ENCODE measurements at regions not wholly inside any gene's neighbourhood (a gene's known extent, or its start where the extent isn't known, plus 50 kb on each side); places are given as distances from the start of the nearest gene placed in this dataset.
A peak's percentile ranks its signal among the peaks of the same experiment; 100 is the strongest.

GRCh38 chr2:8392098-8392866 is 289.6 kb upstream of the ID2 start:
- WGBS, 4 donors = 92 to 97% (median 96%) methylated on average over 9 to 12 of the region's 12 CpGs
- TF ChIP-seq CTCF (IDR thresholded peaks at IDR 0.05) = no peak
- no peak for TF ChIP-seq POLR2A (IDR thresholded peaks at IDR 0.05)
- no peak overlapping the region for H3K4me3 ChIP-seq
- H3K36me3 ChIP-seq = no peaks in the 10 kb centered on the region
- H3K9me3 ChIP-seq = peaks cover 0 to 6% (median 0%) of the 10 kb centered on the region in 12 donors
- no peaks in the 10 kb centered on the region for H3K27me3 ChIP-seq
- no peak for DNase-seq
- no peak for ATAC-seq
- H3K27ac ChIP-seq = no peak overlapping the region
- H3K4me1 ChIP-seq = peaks cover 0 to 11% (median 1%) of the 10 kb centered on the region in 12 donors
- intact Hi-C loops (cut with DNase I) = no loop called here

- Histone ChIP-seq H3K36me3 (no peaks in the 10 kb centered on the region), H3K4me1 (peaks cover 0 to 11% (median 1%) of the 10 kb centered on the region in 12 donors), H3K27ac (no peak overlapping the region), H3K27me3 (no peaks in the 10 kb centered on the region), H3K4me3 (no peak overlapping the region), H3K9me3 (no peaks in the 10 kb centered on the region)
- intact Hi-C loops (cut with DNase I) = no loop called here
- TF ChIP-seq POLR2A (IDR thresholded peaks at IDR 0.05) (no peak), CTCF (IDR thresholded peaks at IDR 0.05) (no peak)
- no peak for ATAC-seq
- DNase-seq = no peak
- WGBS, 4 donors = 96 to 100% (median 99%) methylated on average over 6 of the region's 6 CpGs
Measured at GRCh38 chr2:8393506-8393905, 288.4 kb upstream of the ID2 start.

- no peaks in the 10 kb centered on the region for H3K9me3 ChIP-seq
- intact Hi-C loops (cut with DNase I) = no loop called here
- no peaks in the 10 kb centered on the region for H3K36me3 ChIP-seq
- WGBS, 4 donors = 87 to 97% (median 93%) methylated on average over 5 of the region's 5 CpGs
- H3K27ac ChIP-seq = no peak overlapping the region
- no peak overlapping the region for H3K4me3 ChIP-seq
- DNase-seq = no peak
- TF ChIP-seq CTCF (IDR thresholded peaks at IDR 0.05) (no peak), POLR2A (IDR thresholded peaks at IDR 0.05) (no peak)
- ATAC-seq = peak in 1 of 4 donors; percentile 65
- H3K27me3 ChIP-seq = no peaks in the 10 kb centered on the region
- peaks cover 0 to 10% (median 1%) of the 10 kb centered on the region in 12 donors for H3K4me1 ChIP-seq
Measured at GRCh38 chr2:8394131-8394530, 287.7 kb upstream of the ID2 start.

GRCh38 chr2:8394569-8395359 is 287.1 kb upstream of the ID2 start:
- WGBS, 4 donors = 91 to 95% (median 92%) methylated on average over 9 of the region's 9 CpGs
- no peak for DNase-seq
- no peaks in the 10 kb centered on the region for H3K36me3 ChIP-seq
- no peak overlapping the region for H3K4me3 ChIP-seq
- no peaks in the 10 kb centered on the region for H3K9me3 ChIP-seq
- no peak for ATAC-seq
- intact Hi-C loops (cut with DNase I) = no loop called here
- peaks cover 0 to 4% (median 0%) of the 10 kb centered on the region in 12 donors for H3K4me1 ChIP-seq
- TF ChIP-seq POLR2A (IDR thresholded peaks at IDR 0.05) (no peak), CTCF (IDR thresholded peaks at IDR 0.05) (no peak)
- no peaks in the 10 kb centered on the region for H3K27me3 ChIP-seq
- no peak overlapping the region for H3K27ac ChIP-seq

Measured in heart left ventricle (tissue), 16 donors.